ENCODE measurements at regions not wholly inside any gene's neighbourhood (a gene's known extent, or its start where the extent isn't known, plus 50 kb on each side); places are given as distances from the start of the nearest gene placed in this dataset.
"Not testable (repeated sequence)": the region's sequence is repeated elsewhere in the genome, so short reads cannot be mapped to it uniquely, and the experiment has no call there.

DNA sequence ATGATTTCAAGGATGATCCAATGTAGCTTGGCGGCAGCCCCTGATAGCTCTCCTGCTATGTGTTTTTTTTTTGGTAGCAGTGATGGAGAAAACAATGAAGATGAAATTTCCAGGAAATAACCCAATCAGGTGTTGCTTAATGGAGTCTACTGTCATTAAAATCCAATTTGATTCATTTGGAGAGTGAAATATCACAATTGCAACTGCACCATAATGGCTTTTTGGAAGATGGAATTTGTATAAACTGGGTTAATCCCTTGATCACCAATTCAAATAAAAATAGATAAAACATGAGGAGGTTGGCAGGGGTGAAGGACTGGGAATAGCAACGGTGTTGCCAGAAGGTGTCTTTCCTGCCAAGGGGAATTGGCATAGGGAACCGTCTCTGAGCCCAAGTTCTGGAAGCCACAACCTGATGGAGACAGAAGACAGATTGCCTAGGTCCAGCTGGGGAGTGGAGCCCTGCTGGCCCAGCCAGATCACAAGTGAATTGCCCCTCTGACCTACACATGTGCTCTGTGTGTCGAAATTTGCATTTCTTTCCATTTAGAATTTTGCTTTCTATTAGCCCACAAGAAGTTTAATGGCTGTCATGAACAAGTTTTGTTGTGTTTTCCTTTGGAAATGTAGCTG lies 170.3 kb upstream of the SPRED2 start:
- Histone ChIP-seq H3K36me3 (ENCODE audit: control insufficient read depth, insufficient read depth, low read length) (no peaks in the 10 kb centered on the region), H3K27ac (ENCODE audit: low read depth, low read length) (no peak overlapping the region), H3K27me3 (ENCODE audit: control insufficient read depth, insufficient read depth, low read length) (peaks cover 1% of the 10 kb centered on the region), H3K4me1 (ENCODE audit: control insufficient read depth, insufficient read depth, low read length) (peaks cover 1% of the 10 kb centered on the region), H3K9me3 (ENCODE audit: control insufficient read depth, insufficient read depth, low read length) (no peaks in the 10 kb centered on the region), H3K4me3 (ENCODE audit: low read depth, low read length) (no peak overlapping the region)
- DNase-seq (ENCODE audit: low read depth in 4 of 6, low spot score in 6 of 6): peak in 2 of 6 donors; percentile 61 to 76
- WGBS (ENCODE audit: insufficient coverage): 27% methylated on average over 2 of the region's 4 CpGs

DNA sequence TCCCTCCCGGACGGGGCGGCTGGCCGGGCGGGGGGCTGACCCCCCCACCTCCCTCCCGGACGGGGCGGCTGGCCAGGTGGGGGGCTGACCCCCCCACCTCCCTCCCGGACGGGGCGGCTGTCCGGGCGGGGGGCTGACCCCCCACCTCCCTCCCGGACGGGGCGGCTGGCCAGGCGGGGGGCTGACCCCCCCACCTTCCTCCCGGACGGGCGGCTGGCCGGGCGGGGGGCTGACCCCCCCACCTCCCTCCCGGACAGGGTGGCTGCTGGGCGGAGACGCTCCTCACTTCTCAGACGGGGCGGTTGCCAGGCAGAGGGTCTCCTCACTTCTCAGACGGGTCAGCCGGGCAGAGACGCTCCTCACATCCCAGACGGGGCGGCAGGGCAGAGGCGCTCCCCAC lies 168.5 kb upstream of the SPRED2 start:
- not testable (repeated sequence) for H3K36me3 ChIP-seq (ENCODE audit: control insufficient read depth, insufficient read depth, low read length); H3K9me3 ChIP-seq (ENCODE audit: control insufficient read depth, insufficient read depth, low read length); DNase-seq (ENCODE audit: low read depth in 4 of 6, low spot score in 6 of 6); H3K27me3 ChIP-seq (ENCODE audit: control insufficient read depth, insufficient read depth, low read length); H3K27ac ChIP-seq (ENCODE audit: low read depth, low read length); H3K4me3 ChIP-seq (ENCODE audit: low read depth, low read length); H3K4me1 ChIP-seq (ENCODE audit: control insufficient read depth, insufficient read depth, low read length)
- WGBS (ENCODE audit: insufficient coverage): 100% methylated on average over 2 of the region's 33 CpGs

DNA sequence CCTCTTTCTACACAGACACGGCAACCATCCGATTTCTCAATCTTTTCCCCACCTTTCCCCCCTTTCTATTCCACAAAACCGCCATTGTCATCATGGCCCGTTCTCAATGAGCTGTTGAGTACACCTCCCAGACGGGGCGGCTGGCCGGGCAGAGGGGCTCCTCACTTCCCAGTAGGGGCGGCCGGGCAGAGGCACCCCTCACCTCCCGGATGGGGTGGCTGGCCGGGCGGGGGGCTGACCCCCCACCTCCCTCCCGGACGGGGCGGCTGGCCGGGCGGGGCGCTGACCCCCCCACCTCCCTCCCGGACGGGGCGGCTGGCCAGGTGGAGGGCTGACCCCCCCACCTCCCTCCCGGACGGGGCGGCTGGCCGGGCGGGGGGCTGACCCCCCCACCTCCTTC lies 168.0 kb upstream of the SPRED2 start:
- not testable (repeated sequence) for H3K27me3 ChIP-seq (ENCODE audit: control insufficient read depth, insufficient read depth, low read length)

DNA sequence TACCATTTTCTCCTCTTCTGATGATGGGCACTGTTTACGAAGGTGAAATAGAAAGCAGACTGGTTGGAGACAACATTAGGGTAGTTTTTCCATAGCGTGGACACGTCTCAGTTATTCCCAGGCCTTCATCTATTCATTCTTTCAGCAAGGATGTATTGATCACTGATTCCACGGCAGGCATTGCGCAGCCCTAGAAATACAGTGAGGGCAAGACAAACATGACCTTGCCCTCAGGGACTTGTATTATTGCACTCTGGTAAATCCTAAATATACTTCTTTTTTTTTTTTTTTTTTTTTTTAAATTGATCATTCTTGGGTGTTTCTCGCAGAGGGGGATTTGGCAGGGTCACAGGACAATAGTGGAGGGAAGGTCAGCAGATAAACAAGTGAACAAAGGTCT lies 167.3 kb upstream of the SPRED2 start:
- 79% methylated on average over 3 of the region's 6 CpGs for WGBS (ENCODE audit: insufficient coverage)
- no peaks in the 10 kb centered on the region for H3K36me3 ChIP-seq (ENCODE audit: control insufficient read depth, insufficient read depth, low read length)
- no peaks in the 10 kb centered on the region for H3K4me1 ChIP-seq (ENCODE audit: control insufficient read depth, insufficient read depth, low read length)
- no peaks in the 10 kb centered on the region for H3K27me3 ChIP-seq (ENCODE audit: control insufficient read depth, insufficient read depth, low read length)
- no peaks in the 10 kb centered on the region for H3K9me3 ChIP-seq (ENCODE audit: control insufficient read depth, insufficient read depth, low read length)
- H3K4me3 ChIP-seq (ENCODE audit: low read depth, low read length): no peak overlapping the region
- DNase-seq (ENCODE audit: low read depth in 4 of 6, low spot score in 6 of 6): no peak
- H3K27ac ChIP-seq (ENCODE audit: low read depth, low read length): no peak overlapping the region

More for the DNA sequence above, 168.0 kb upstream of the SPRED2 start:
- H3K9me3 ChIP-seq (ENCODE audit: control insufficient read depth, insufficient read depth, low read length); DNase-seq (ENCODE audit: low read depth in 4 of 6, low spot score in 6 of 6); H3K4me3 ChIP-seq (ENCODE audit: low read depth, low read length); H3K36me3 ChIP-seq (ENCODE audit: control insufficient read depth, insufficient read depth, low read length); H3K27ac ChIP-seq (ENCODE audit: low read depth, low read length); H3K4me1 ChIP-seq (ENCODE audit: control insufficient read depth, insufficient read depth, low read length): not testable (repeated sequence)
- WGBS (ENCODE audit: insufficient coverage): no CpG with 5 or more reads among the region's 26 CpGs

DNA sequence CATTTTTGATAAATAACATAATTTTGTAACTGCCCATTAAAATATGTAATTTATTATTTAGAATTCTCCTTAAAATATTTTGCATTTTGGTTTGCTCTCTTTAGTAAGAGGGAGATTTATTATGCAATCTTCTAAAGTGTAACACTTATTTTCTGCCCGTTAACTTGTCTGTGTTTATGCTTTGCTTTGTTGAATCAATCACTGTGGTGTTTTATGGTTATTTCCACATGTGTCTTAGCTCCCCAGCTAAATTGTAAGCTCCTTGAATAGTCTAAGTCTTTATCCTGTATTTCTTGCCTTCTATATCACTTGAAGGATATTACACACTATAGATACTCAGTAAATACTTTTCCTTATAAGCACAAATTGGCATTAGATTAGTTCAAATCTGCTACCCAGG lies 166.6 kb upstream of the SPRED2 start:
- no peaks in the 10 kb centered on the region for H3K27me3 ChIP-seq (ENCODE audit: control insufficient read depth, insufficient read depth, low read length)
- no CpG with 5 or more reads among the region's 1 CpG for WGBS (ENCODE audit: insufficient coverage)
- no peak overlapping the region for H3K4me3 ChIP-seq (ENCODE audit: low read depth, low read length)
- no peaks in the 10 kb centered on the region for H3K9me3 ChIP-seq (ENCODE audit: control insufficient read depth, insufficient read depth, low read length)
- no peak overlapping the region for H3K27ac ChIP-seq (ENCODE audit: low read depth, low read length)
- no peaks in the 10 kb centered on the region for H3K4me1 ChIP-seq (ENCODE audit: control insufficient read depth, insufficient read depth, low read length)
- DNase-seq (ENCODE audit: low read depth in 4 of 6, low spot score in 6 of 6): no peak
- H3K36me3 ChIP-seq (ENCODE audit: control insufficient read depth, insufficient read depth, low read length): no peaks in the 10 kb centered on the region

DNA sequence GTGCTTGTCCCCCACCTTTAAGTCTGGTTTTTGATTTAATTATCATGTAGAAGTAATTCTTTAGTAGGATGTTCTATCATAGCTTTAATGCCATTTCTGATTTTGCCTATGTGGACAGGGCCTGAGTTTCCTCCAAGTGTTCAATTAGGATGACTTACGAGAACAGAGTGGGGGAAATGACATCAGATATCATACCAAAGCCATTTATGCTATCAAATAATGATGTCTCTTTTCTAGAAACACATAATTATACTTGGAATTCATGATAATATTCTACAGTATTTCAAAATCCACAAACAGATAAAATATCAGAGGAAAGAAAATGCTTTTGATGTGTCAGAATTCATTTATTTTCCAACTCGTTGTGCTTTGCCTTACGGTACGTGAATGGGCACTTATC lies 165.9 kb upstream of the SPRED2 start:
- Histone ChIP-seq H3K27me3 (ENCODE audit: control insufficient read depth, insufficient read depth, low read length) (no peaks in the 10 kb centered on the region), H3K9me3 (ENCODE audit: control insufficient read depth, insufficient read depth, low read length) (no peaks in the 10 kb centered on the region), H3K36me3 (ENCODE audit: control insufficient read depth, insufficient read depth, low read length) (no peaks in the 10 kb centered on the region), H3K4me3 (ENCODE audit: low read depth, low read length) (no peak overlapping the region), H3K27ac (ENCODE audit: low read depth, low read length) (no peak overlapping the region), H3K4me1 (ENCODE audit: control insufficient read depth, insufficient read depth, low read length) (no peaks in the 10 kb centered on the region)
- no CpG with 5 or more reads among the region's 4 CpGs for WGBS (ENCODE audit: insufficient coverage)
- no peak for DNase-seq (ENCODE audit: low read depth in 4 of 6, low spot score in 6 of 6)

DNA sequence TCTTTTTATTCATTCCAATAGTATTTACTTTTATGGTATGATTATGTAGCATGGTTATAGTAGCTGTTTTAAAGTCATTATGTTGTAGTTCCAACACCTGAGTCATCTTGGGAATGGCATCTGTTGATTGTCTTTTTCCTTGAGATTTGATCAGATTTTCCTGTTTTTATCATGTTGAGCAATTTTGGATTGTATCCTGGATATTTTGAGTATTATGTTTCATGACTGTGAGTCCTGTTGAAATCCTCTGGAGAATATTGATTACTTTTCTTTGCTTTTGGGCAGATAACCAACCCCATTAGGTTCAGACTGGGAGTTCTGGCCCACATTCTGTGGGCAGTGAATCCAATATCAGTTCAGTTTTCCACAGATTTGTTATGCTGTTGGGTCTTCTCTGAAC lies 163.2 kb upstream of the SPRED2 start:
- no peak overlapping the region for H3K27ac ChIP-seq (ENCODE audit: low read depth, low read length)
- no peaks in the 10 kb centered on the region for H3K4me1 ChIP-seq (ENCODE audit: control insufficient read depth, insufficient read depth, low read length)
- H3K4me3 ChIP-seq (ENCODE audit: low read depth, low read length): no peak overlapping the region
- DNase-seq (ENCODE audit: low read depth in 4 of 6, low spot score in 6 of 6): no peak
- no peaks in the 10 kb centered on the region for H3K36me3 ChIP-seq (ENCODE audit: control insufficient read depth, insufficient read depth, low read length)
- no peaks in the 10 kb centered on the region for H3K9me3 ChIP-seq (ENCODE audit: control insufficient read depth, insufficient read depth, low read length)
- H3K27me3 ChIP-seq (ENCODE audit: control insufficient read depth, insufficient read depth, low read length): no peaks in the 10 kb centered on the region

DNA sequence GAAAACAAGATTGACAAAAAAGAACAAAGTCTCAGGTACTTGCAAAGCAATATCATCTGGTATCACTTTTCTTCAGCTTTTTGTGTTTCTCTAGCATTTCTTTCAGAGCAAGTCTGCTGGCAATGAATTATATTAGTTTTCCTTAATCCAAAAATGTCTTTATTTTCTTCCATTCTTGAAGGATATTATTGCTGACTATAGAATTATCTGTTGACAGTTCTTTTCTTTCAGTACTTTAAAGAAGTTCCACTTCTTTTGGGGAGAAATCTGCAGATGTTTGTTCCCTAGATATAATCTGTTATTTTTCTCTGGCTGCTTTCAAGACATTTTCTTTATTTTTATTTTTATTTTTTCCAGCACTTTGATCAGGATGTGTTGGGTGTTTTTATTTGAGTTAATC lies 161.8 kb upstream of the SPRED2 start:
- no peak overlapping the region for H3K27ac ChIP-seq (ENCODE audit: low read depth, low read length)
- no peak overlapping the region for H3K4me3 ChIP-seq (ENCODE audit: low read depth, low read length)
- no peaks in the 10 kb centered on the region for H3K36me3 ChIP-seq (ENCODE audit: control insufficient read depth, insufficient read depth, low read length)
- no peaks in the 10 kb centered on the region for H3K27me3 ChIP-seq (ENCODE audit: control insufficient read depth, insufficient read depth, low read length)
- no peaks in the 10 kb centered on the region for H3K9me3 ChIP-seq (ENCODE audit: control insufficient read depth, insufficient read depth, low read length)
- H3K4me1 ChIP-seq (ENCODE audit: control insufficient read depth, insufficient read depth, low read length): no peaks in the 10 kb centered on the region
- DNase-seq (ENCODE audit: low read depth in 4 of 6, low spot score in 6 of 6): no peak

DNA sequence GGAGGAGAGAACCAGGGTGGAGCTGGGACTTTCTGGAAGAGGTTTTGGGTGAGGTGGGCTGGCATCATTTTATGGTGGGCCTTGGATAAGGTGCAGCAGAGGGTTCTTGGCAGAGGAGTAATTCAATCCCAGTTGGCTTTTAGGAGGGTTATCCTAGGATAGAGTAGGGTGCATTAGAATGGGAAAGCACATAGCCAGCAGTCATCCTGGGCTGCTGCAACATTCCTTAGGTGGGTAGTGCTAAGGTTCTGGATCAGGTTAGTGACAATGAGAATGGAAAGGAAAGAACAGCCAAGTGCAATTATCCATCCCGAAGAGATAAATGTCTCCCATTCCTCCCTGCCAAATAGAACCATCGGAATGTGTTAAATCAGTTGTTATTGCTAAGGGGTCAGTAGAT lies 157.3 kb upstream of the SPRED2 start:
- no peak overlapping the region for H3K27ac ChIP-seq (ENCODE audit: low read depth, low read length)
- WGBS (ENCODE audit: insufficient coverage): no CpG with 5 or more reads among the region's 2 CpGs

DNA sequence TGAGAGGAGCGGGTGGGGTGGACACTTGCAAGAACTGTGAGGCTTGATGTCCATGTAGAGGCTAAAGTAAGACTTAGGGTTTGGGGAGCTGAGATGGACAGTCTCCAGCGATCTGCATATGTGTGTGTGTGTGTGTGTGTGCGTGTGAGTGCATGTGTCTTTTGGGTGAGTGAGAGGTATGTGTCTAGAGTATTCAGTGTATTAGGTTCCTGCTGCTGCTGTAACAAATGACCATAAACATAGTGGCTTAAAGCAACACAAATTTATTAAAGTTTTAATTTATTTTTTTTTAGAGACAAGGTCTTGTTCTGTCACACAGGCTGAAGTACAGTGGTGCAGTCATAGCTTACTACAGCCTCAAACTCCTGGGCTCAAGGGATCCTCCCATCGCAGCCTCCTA lies 155.4 kb upstream of the SPRED2 start:
- no peaks in the 10 kb centered on the region for H3K4me1 ChIP-seq (ENCODE audit: control insufficient read depth, insufficient read depth, low read length)
- H3K36me3 ChIP-seq (ENCODE audit: control insufficient read depth, insufficient read depth, low read length): no peaks in the 10 kb centered on the region
- no peak overlapping the region for H3K4me3 ChIP-seq (ENCODE audit: low read depth, low read length)
- H3K9me3 ChIP-seq (ENCODE audit: control insufficient read depth, insufficient read depth, low read length): no peaks in the 10 kb centered on the region
- no peak overlapping the region for H3K27ac ChIP-seq (ENCODE audit: low read depth, low read length)
- 96% methylated on average over 3 of the region's 4 CpGs for WGBS (ENCODE audit: insufficient coverage)
- no peaks in the 10 kb centered on the region for H3K27me3 ChIP-seq (ENCODE audit: control insufficient read depth, insufficient read depth, low read length)
- DNase-seq (ENCODE audit: low read depth in 4 of 6, low spot score in 6 of 6): no peak

More for the DNA sequence above, 157.3 kb upstream of the SPRED2 start:
- H3K9me3 ChIP-seq (ENCODE audit: control insufficient read depth, insufficient read depth, low read length): no peaks in the 10 kb centered on the region
- no peak overlapping the region for H3K4me3 ChIP-seq (ENCODE audit: low read depth, low read length)
- no peaks in the 10 kb centered on the region for H3K4me1 ChIP-seq (ENCODE audit: control insufficient read depth, insufficient read depth, low read length)
- DNase-seq (ENCODE audit: low read depth in 4 of 6, low spot score in 6 of 6): no peak
- H3K27me3 ChIP-seq (ENCODE audit: control insufficient read depth, insufficient read depth, low read length): no peaks in the 10 kb centered on the region
- no peaks in the 10 kb centered on the region for H3K36me3 ChIP-seq (ENCODE audit: control insufficient read depth, insufficient read depth, low read length)
